GM23248 (cell line): ENCODE measurements at regions not wholly inside any gene's neighbourhood (a gene's known extent, or its start where the extent isn't known, plus 50 kb on each side); places are given as distances from the start of the nearest gene placed in this dataset.

Experiments used
- DNase-seq: peaks from one replicate; pipeline ENCODE4 v3.0.0-alpha.2; 2015
- H2AFZ ChIP-seq: fragments of 200-600 bp; sonication (generic); 2 replicates; pipeline ENCODE4 v1.6.1; 2016; ENCODE audit warnings: antibody characterized with exemption
- H3F3A ChIP-seq: fragments of 200-600 bp; sonication (generic); 2 replicates; pipeline ENCODE4 v1.6.1; 2016; ENCODE audit warnings: mild to moderate bottlenecking, antibody characterized with exemption, mixed run types; ENCODE audit not compliant: insufficient read depth
- H3K27ac ChIP-seq: fragments of 200-600 bp; sonication (generic); 2 replicates; pipeline ENCODE4 v1.5.1; 2016; ENCODE audit warnings: mild to moderate bottlenecking
- H3K27me3 ChIP-seq: fragments of 200-600 bp; sonication (generic); replicated peaks from 2 replicates; pipeline ENCODE4 v1.6.1; 2016; ENCODE audit warnings: mild to moderate bottlenecking; ENCODE audit not compliant: insufficient read depth
- H3K36me3 ChIP-seq: fragments of 200-600 bp; sonication (generic); 2 replicates; pipeline ENCODE4 v1.6.1; 2016; ENCODE audit warnings: low read depth, mild to moderate bottlenecking
- H3K4me1 ChIP-seq: fragments of 200-600 bp; sonication (generic); 2 replicates; pipeline ENCODE4 v1.6.1; 2016; ENCODE audit warnings: mild to moderate bottlenecking; ENCODE audit not compliant: insufficient read depth
- H3K4me2 ChIP-seq: fragments of 200-600 bp; sonication (generic); one replicate; pipeline ENCODE4 v1.6.1; 2016; ENCODE audit warnings: mild to moderate bottlenecking; ENCODE audit not compliant: unreplicated experiment
- H3K4me3 ChIP-seq: fragments of 200-600 bp; sonication (generic); 2 replicates; pipeline ENCODE4 v1.5.1; 2016; ENCODE audit warnings: mild to moderate bottlenecking
- H3K79me2 ChIP-seq: fragments of 200-600 bp; sonication (generic); 2 replicates; pipeline ENCODE4 v1.6.1; 2016; ENCODE audit warnings: mild to moderate bottlenecking; ENCODE audit not compliant: insufficient read depth
- H3K9ac ChIP-seq: fragments of 200-600 bp; sonication (generic); 2 replicates; pipeline ENCODE4 v1.6.1; 2016; ENCODE audit warnings: mild to moderate bottlenecking
- H3K9me2 ChIP-seq: fragments of 200-600 bp; sonication (generic); 2 replicates; pipeline ENCODE4 v1.6.1; 2016; ENCODE audit warnings: mixed run types, mild to moderate bottlenecking, moderate library complexity; ENCODE audit not compliant: insufficient read depth
- H3K9me3 ChIP-seq: fragments of 200-600 bp; sonication (generic); one replicate; pipeline ENCODE4 v1.6.1; 2017; ENCODE audit warnings: low read depth
- H4K20me1 ChIP-seq: fragments of 200-600 bp; sonication (generic); 2 replicates; pipeline ENCODE4 v1.6.0; 2016; ENCODE audit not compliant: insufficient read depth
- EZH2 ChIP-seq: fragments of 200-600 bp; sonication (generic); IDR thresholded peaks from 2 replicates; pipeline ENCODE4 v1.6.1; 2018; ENCODE audit warnings: antibody characterized with exemption, mild to moderate bottlenecking; ENCODE audit not compliant: insufficient read depth, poor library complexity, severe bottlenecking
- EZH2phosphoT487 ChIP-seq: fragments of 200-600 bp; sonication (generic); IDR thresholded peaks from 2 replicates; pipeline ENCODE4 v1.6.1; 2018; ENCODE audit warnings: antibody characterized with exemption, moderate library complexity, mild to moderate bottlenecking, low read depth; ENCODE audit not compliant: insufficient read depth
- WGBS, 2 experiments: methylation state at CpG; one replicate each; pipeline ENCODE4 v1.1.6; 2015 to 2017; ENCODE audit warnings: low lambda C conversion rate in 2 of 2, low coverage in 1 of 2; ENCODE audit errors: missing lambda C conversion rate in 2 of 2; 5-methylcytosine and 5-hydroxymethylcytosine counted together
- in situ Hi-C: fragments of 300-500 bp; cut with MboI; formaldehyde crosslinking; loops from 2 replicates; pipeline ENCODE4 v1.15.0; 2020

DNA sequence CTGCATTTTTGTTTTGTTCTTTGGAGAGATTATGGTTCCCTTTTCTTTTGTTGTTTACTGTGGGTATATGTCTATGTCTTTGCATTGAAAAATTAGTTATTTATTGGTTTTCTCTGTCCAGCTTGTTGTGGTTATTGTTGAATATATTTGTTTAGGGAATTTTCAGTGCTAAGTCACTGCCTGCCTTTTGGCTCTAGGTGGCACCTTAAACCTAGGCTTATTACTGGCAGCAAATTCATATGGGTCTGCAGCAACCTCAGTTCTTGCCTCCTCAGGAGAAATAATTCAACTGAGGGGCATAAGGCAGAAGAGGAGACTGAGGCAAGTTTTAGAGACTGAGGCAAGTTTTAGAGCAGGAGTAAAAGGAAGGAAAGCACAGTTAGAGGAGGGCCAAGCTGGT is 1157.3 kb upstream of the AGA start:
- Histone ChIP-seq H3K36me3 (no peaks in the 10 kb centered on the region), H3K9me3 (no peaks in the 10 kb centered on the region), H3K9me2 (no peaks in the 10 kb centered on the region; the same call in 1 of the 2 replicates), H3K4me3 (no peak overlapping the region), H4K20me1 (no peaks in the 10 kb centered on the region), H3K4me1 (no peaks in the 10 kb centered on the region), H3K27ac (no peak overlapping the region), H3K4me2 (no peak overlapping the region), H3K79me2 (no peaks in the 10 kb centered on the region), H3K27me3 (no peaks in the 10 kb centered on the region), H2AFZ (no peak overlapping the region), H3K9ac (no peak overlapping the region), H3F3A (no peaks in the 10 kb centered on the region)
- TF ChIP-seq EZH2 (no peak), EZH2phosphoT487 (no peak)
- in situ Hi-C loops, result no loop called here
- DNase-seq, result no peak

DNA sequence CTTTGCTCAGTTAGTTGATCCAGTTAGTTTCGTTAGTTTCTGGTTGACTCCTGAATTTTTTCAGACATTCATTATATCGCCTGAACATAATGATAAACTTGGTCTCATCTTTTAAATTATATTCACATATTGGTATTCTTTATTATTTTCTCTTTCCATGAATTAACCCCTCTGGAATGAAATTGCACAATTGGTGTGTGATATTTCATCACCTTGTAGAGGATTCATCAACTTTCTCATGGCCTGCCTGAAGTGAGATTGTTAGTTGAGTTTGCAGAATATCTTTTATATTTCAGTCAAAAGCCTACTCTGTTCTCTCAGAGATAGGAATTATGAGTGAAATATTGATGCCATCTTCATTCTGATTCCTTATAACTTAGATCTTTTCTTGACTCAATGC is 1160.6 kb upstream of the AGA start:
- Histone ChIP-seq H3K79me2 (no peaks in the 10 kb centered on the region), H3K9ac (no peak overlapping the region), H3K36me3 (no peaks in the 10 kb centered on the region), H3K27ac (no peak overlapping the region), H4K20me1 (no peaks in the 10 kb centered on the region), H3K4me2 (no peak overlapping the region), H3K9me3 (no peaks in the 10 kb centered on the region), H3K4me1 (no peaks in the 10 kb centered on the region), H3K4me3 (no peak overlapping the region), H2AFZ (no peak overlapping the region), H3K27me3 (no peaks in the 10 kb centered on the region), H3K9me2 (no peaks in the 10 kb centered on the region; the same call in 1 of the 2 replicates), H3F3A (no peaks in the 10 kb centered on the region)
- TF ChIP-seq EZH2, result no peak
- TF ChIP-seq EZH2phosphoT487, result no peak
- WGBS, 2 experiments, result 16 to 17% methylated on average over 2 of the region's 2 CpGs
- no peak for DNase-seq
- in situ Hi-C loops, result no loop called here

DNA sequence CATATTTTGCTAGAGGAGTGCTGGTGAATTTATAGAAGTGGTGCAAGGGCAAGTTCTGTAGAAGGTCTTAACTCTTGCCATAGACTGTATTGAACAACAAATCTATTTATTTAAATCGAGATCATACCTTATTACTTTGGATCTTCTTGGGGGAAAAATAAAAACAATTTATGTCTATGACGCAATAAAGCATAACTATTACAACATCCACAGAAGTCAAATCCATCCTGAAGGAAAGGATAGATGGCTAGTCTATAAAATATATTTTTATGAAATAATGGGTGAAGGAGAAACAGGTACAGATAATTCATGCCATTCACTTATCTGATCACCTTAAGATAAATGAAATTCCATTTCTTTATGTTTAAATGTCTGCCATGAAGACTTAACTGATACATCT is 1168.8 kb upstream of the AGA start:
- Histone ChIP-seq H3F3A (no peaks in the 10 kb centered on the region), H3K4me1 (no peaks in the 10 kb centered on the region), H3K4me2 (no peak overlapping the region), H3K9me3 (no peaks in the 10 kb centered on the region), H2AFZ (no peak overlapping the region), H3K9ac (no peak overlapping the region), H3K4me3 (no peak overlapping the region), H3K79me2 (no peaks in the 10 kb centered on the region), H3K9me2 (no peaks in the 10 kb centered on the region), H3K27me3 (no peaks in the 10 kb centered on the region), H3K36me3 (no peaks in the 10 kb centered on the region), H4K20me1 (no peaks in the 10 kb centered on the region), H3K27ac (no peak overlapping the region)
- no peak for TF ChIP-seq EZH2
- TF ChIP-seq EZH2phosphoT487, result no peak
- 11 to 15% methylated on average over 2 of the region's 2 CpGs for WGBS, 2 experiments
- in situ Hi-C loops, result no loop called here
- no peak for DNase-seq

DNA sequence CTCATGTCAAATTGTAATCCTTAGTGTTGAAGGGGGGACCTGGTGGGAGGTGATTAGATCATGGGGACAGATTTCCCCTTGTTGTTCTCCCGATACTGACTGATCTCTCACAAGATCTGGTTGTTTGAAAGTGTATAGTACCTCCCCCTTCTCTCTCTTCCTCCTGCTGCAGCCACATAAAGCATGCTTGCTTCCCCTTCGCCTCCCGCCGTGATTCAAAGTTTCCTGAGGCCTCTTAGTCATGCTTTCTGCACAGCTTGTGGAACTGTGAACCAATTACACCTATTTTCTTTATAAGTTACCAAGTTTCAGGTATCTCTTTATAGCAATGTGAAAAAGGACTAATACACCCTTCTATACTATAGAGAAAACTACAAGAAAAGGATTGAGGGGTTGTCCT is 1170.5 kb upstream of the AGA start:
- Histone ChIP-seq H3K4me2 (no peak overlapping the region), H3K9me3 (no peaks in the 10 kb centered on the region), H3K4me1 (no peaks in the 10 kb centered on the region), H2AFZ (no peak overlapping the region), H3K36me3 (no peaks in the 10 kb centered on the region), H3K9me2 (no peaks in the 10 kb centered on the region), H3K79me2 (no peaks in the 10 kb centered on the region), H3K9ac (no peak overlapping the region), H4K20me1 (no peaks in the 10 kb centered on the region), H3K27me3 (no peaks in the 10 kb centered on the region), H3K27ac (no peak overlapping the region), H3F3A (no peaks in the 10 kb centered on the region), H3K4me3 (no peak overlapping the region)
- in situ Hi-C loops, result no loop called here
- no peak for DNase-seq
- TF ChIP-seq EZH2, result no peak
- TF ChIP-seq EZH2phosphoT487, result no peak
- WGBS, 2 experiments, result 3 to 6% methylated on average over 4 of the region's 4 CpGs

DNA sequence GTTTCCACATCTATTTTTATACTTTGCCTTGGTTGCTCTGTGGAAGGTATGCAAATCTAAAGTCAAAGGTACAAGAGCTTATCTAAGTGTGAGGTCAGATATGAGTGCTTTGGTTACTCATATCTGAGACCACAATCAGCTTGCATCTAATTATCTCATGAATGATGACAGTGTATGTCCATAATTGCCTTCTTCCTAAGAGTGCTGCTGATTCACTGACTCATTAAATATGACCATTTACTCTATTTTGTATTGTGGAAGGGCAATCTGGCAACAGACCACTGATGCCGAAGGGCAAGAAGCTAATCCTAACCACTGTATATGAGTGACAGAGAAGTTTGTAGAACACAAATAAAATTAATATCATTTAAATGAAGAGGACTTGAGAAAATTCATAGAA is 1190.2 kb upstream of the AGA start:
- in situ Hi-C loops, result no loop called here
- no peaks in the 10 kb centered on the region for H3K9me3 ChIP-seq

More for the DNA sequence above, 1190.2 kb upstream of the AGA start:
- H3K79me2 ChIP-seq, result no peaks in the 10 kb centered on the region
- no peaks in the 10 kb centered on the region for H3K9me2 ChIP-seq
- DNase-seq, result no peak
- H3F3A ChIP-seq, result no peaks in the 10 kb centered on the region
- no peak overlapping the region for H3K9ac ChIP-seq
- H3K4me1 ChIP-seq, result no peaks in the 10 kb centered on the region
- H4K20me1 ChIP-seq, result no peaks in the 10 kb centered on the region
- TF ChIP-seq EZH2phosphoT487, result no peak
- no peak for TF ChIP-seq EZH2
- no peak overlapping the region for H3K27ac ChIP-seq
- WGBS, 2 experiments, result 61 to 62% methylated on average over 1 of the region's 1 CpG
- H3K4me2 ChIP-seq, result no peak overlapping the region
- H3K4me3 ChIP-seq, result no peak overlapping the region
- no peaks in the 10 kb centered on the region for H3K36me3 ChIP-seq
- no peak overlapping the region for H2AFZ ChIP-seq
- no peaks in the 10 kb centered on the region for H3K27me3 ChIP-seq
